ENCODE measurements at regions not wholly inside any gene's neighbourhood (a gene's known extent, or its start where the extent isn't known, plus 50 kb on each side); places are given as distances from the start of the nearest gene placed in this dataset.
"Not testable (repeated sequence)": the region's sequence is repeated elsewhere in the genome, so short reads cannot be mapped to it uniquely, and the experiment has no call there.

- no peak for DNase-seq
Measured at GRCh38 chr12:17695495-17695894, 394.5 kb downstream of the RERGL start.

DNA sequence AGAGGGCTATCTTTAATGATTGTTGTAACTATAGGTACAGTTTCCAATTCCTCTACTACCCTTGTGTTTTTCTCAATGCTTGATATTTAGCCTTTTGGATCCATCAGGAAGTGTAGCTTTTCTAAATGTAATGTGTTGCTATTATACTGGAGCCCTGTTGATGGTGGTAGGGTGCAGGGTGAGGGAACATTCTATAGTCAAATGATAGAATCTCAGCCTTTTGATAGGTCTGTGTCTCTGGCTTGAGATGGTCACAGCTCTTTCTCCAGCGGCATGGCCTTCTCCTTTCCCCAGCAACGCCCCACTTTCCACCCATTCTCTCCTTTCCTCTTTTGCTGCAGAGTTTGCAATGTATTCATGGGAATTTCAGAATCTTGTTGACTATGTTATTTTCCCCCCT is 398.6 kb downstream of the RERGL start:
- DNase-seq: no peak

DNA sequence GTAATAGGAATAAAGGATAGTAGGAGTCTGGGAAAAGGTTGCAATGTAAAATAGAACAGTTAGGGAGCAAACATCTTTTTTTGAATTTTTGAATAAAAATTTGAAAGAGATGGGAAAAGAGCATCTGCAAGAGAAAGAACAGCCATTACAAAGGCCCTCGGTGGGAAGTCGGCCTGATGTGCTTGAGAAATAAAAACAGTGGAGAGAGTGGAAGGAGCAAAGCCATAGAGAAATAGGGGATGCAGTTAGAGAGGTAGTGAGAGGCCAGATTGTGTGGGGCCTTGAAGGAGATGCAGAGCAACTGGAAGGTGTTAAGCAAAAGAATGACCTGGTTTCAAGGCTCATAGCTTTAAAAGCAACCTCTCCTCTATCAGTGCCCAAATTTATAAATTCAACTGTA is 409.8 kb downstream of the RERGL start:
- DNase-seq: no peak

- no peak for DNase-seq
Measured at GRCh38 chr12:17666641-17667324, 423.2 kb downstream of the RERGL start.

DNA sequence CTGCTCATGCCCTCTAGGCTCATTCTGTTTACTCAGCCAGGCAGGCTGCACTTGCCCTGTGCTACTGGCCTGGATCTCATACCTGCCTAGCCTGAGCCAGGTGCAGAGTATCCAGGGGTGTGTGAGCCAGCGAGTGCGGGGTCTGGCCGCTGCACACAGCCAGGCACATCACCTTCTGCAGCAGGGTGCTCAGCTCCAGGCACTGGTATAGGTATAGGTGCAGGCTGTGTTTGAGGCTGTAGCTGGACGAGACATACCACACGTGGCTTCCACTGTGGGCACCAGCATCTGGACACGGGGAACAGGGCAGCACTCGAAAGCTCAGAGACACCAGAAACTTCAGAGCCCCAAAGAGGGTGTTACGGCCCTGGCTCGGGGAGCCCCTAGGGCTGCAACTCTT is 424.2 kb downstream of the RERGL start:
- DNase-seq: no peak

- DNase-seq: no peak
Measured at GRCh38 chr12:17661250-17661649, 428.7 kb downstream of the RERGL start.

- no peak for DNase-seq
Measured at GRCh38 chr12:17652436-17652835, 437.6 kb downstream of the RERGL start.

DNA sequence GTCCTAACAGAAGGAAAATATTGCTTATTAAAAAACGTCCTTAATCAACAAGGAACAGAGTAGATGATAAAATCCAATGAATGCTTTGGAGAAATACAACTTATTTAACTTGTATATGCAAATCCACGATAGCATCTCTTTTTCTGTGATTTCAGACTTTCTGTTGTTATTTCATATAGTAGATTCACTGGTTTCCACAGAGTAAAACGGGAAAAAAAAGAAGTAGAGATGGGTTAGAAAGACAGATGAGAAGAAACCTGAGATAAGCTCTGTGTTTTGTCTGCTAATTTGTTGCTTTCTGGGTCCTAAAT is 447.7 kb downstream of the RERGL start:
- no peak for DNase-seq

- DNase-seq: no peak
Measured at GRCh38 chr12:17640615-17641014, 449.4 kb downstream of the RERGL start.

- DNase-seq: no peak
Measured at GRCh38 chr12:17618831-17619230, 471.2 kb downstream of the RERGL start.

DNA sequence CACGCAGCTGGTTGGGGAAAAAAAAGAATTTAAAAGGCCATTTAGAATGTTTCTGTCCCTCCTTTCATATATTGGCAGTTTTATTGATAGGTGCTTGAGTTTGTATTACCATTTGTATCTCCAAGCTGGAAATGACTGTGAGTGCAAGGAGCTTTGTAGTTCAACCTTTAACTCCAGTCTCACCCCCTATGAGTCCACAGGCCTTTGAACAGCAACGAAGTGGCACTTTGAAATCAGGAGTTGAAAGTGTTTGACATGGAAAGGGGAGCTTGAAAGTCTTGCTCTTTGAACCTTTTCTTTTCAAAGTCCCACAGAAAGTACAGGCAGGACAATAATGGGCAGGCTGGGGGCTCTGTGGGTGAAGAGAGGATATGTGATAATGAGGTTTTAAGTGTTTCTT is 480.3 kb downstream of the RERGL start:
- DNase-seq: no peak

- no peak for DNase-seq
Measured at GRCh38 chr12:17609153-17609552, 480.8 kb downstream of the RERGL start.

- no peak for DNase-seq
Measured at GRCh38 chr12:17595111-17595510, 494.9 kb downstream of the RERGL start.

- DNase-seq: no peak
Measured at GRCh38 chr12:17593715-17594406, 496.1 kb downstream of the RERGL start.

DNA sequence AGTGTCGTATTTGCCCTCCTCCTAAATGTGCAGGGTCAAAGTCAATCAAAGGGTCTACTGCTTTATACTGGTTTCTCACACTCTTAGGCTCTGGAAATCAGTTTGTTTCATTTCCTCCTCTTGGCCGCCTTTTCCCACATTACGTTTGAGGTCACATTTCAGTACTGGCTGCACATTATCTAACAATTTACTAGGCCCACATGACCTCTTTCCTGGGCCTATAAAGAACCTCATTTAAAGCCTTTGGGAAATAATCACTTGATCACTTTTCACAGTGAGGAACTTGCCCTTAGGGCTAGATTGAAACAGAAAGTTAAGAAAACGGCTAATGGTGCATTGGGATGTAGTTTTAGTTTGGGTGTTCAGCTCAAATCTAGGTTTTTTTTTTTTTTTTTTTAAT is 497.5 kb downstream of the RERGL start:
- DNase-seq: no peak

GRCh38 chr12:17591005-17591681 is 498.9 kb downstream of the RERGL start:
- no peak for DNase-seq

DNA sequence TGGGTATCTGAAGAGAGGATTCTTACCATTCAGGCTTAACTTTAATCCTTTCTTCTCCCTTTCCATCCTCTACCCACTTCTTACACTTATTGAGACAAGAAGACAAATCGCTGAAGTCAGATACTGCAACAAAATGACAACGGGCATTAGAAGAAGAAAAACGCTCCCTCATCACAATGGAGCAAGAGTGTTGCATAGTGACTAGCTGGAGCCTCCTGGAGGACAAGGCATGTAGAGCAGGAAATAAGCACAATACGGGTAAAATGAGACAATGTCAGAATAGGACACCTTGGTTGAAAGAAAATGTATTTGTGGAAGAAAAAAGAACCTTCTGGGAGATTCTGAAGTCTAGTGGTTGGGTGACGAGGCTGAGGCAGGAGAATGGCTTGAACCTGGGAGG is 501.0 kb downstream of the RERGL start:
- DNase-seq: no peak

- no peak for DNase-seq
Measured at GRCh38 chr12:17579205-17580026, 510.6 kb downstream of the RERGL start.

DNA sequence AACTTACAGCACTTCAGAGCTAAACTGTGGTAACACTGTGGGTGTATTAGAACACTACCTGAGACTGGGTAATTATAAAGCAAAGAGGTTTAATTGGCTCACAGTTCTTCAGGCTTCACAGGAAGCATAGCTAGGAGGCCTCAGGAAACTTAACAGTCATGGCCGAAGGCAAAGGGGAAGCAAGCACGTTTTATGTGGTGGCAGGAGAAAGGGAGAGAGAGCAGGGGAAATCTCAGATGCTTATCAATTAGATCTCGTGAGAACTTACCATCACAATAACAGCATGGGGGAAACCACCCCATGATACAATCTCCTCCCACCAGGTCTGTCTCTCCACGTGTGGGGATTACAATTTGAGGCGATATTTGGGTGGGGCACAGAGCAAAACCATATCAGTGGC is 512.6 kb downstream of the RERGL start:
- no peak for DNase-seq

- DNase-seq: no peak
Measured at GRCh38 chr12:17572250-17572649, 517.7 kb downstream of the RERGL start.

- no peak for DNase-seq
Measured at GRCh38 chr12:17571047-17571446, 518.9 kb downstream of the RERGL start.

GRCh38 chr12:17564630-17565029 is 525.4 kb downstream of the RERGL start:
- DNase-seq: not testable (repeated sequence)

- DNase-seq: no peak
Measured at GRCh38 chr12:17550011-17550410, 540.0 kb downstream of the RERGL start.

Measured in inflammatory macrophage (primary cell).